GM19238 (cell line): ENCODE measurements at regions not wholly inside any gene's neighbourhood (a gene's known extent, or its start where the extent isn't known, plus 50 kb on each side); places are given as distances from the start of the nearest gene placed in this dataset.
"Not testable (repeated sequence)": the region's sequence is repeated elsewhere in the genome, so short reads cannot be mapped to it uniquely, and the experiment has no call there.

Source experiments
- DNase-seq: peaks from one replicate; pipeline ENCODE4 v3.0.0; 2011; ENCODE audit warnings: low spot score; ENCODE audit not compliant: insufficient read length

DNA sequence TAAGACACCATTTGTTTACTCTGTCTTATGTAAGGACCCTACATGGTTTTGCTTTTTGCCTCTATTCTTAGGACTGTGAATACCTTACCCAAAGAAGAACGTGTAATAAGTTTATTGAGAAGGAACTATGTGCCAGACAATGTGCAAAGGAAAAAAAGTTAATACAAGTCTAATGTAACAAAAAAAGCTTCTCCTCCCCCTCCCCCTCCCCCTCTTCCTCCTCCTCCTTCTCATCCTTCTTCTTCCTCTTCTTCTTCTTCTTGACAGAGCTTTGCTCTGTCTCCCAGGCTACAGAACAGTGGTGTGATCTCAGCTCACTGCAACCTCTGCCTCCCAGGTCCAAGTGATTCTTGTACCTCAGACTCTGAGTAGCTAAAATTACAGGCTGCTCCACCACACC is 50.9 kb upstream of the MITF start:
- no peak for DNase-seq

DNA sequence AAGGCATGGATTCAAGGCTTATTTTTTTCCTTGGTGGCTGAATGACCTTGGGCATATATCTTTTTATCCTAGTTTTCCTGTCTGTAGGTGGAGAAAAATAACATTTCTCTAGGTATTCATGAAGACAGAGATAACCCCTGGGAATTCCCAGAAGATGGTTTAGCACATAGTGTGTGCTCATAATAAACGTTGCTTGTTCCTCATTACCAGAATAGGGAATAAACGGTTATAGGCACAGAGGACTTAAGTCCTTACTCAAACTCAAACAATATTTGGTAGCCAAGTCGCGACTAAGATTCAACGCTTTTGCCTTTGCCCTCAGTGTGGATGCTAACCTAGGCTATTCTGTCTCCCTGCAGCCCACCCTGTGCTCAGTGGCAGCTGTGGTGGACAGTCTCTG is 51.6 kb upstream of the MITF start:
- DNase-seq: no peak

DNA sequence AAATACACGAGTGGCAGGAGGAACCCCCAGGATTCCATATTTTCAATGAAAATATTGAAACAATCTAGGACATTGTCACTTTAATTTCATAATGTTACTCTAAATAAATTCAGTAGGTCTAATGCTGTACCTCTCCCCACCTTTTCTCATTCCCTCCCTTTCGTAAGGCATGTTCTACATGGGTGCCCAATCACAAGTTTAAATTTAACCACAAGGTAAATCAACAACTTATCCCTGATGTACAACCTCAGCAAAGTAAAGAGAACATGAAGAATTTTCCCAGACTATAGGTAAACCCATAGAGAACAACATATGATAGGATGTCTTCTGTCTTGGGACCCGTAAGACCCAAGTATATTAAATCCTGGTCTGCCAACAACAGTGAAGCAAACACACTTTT is 53.2 kb upstream of the MITF start:
- DNase-seq: no peak

DNA sequence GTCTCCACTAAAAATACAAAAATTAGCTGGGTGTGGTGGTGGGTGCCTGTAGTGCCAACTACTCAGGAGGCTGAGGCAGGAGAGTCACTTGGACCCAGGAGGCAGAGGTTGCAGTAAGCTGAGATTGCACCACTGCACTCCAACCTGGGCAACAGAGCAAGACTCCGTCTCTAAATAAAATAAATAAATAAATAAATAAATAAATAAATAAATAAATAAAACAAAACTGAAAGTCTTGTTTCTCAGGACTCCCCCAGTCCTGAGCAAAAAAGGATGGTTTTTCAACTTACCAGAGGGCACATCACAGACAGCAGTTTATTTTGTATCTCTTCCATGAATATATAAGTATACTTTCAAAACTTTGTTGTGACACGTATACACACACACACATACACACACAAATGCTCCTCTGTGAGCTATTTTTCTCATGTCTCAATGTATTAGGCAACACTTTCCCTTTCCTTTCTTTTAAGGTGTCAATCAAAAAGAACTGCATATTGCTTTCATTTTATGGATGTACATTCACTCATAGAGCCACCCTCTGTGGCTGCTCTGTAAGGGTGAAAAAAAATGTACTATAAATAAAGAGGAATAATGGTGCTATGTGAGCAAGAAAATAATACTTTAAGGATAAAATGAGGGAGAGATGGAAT is 54.8 kb upstream of the MITF start:
- no peak for DNase-seq

DNA sequence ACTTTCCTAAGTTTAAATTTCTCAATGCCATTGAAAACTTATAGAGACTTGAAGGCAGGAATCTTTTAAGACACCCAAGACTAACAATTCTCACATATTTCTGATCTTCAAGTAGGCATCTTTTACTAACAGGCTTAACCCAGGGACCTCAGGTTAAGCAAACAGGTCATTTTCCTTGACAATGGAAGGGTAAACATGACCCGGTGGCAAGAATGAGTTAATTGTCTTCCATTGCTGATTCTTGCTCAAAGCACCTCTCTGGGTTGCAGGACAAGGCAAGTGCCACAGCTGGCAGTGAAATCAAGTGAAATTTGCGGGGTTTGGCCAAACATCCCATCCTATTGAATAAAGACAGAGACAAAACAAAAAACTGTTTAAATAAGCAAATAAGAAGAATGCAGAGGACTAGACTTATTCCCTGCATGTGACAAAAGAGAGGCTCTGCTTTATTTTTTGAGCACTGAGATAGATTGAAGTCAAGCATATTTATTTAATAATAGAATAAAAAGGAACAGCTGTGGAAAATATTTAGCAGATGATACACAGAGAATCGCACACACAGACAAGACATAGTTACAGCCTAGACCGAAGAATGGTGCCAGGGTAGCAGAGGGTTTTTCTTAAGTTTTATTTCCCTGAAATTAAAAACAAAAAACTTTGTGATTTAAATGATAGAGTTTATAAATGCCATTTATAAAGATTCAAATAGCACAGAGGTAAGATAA is 56.0 kb upstream of the MITF start:
- DNase-seq: no peak

DNA sequence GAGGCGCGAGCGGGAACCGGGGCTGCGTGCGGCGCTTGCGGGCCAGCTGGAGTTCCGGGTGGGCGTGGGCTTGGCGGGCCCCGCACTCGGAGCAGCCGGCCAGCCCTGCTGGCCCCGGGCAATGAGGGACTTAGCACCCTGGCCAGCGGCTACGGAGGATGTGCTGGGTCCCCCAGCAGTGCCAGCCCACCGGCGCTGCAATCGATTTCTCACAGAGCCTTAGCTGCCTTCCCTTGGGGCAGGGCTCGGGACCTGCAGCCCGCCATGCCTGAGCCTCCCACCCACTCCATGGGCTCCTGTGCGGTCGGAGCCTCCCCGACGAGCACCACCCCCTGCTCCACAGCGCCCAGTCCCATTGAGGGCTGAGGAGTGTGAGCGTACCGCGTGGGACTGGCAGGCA is 61.8 kb upstream of the MITF start:
- DNase-seq: not testable (repeated sequence)

DNA sequence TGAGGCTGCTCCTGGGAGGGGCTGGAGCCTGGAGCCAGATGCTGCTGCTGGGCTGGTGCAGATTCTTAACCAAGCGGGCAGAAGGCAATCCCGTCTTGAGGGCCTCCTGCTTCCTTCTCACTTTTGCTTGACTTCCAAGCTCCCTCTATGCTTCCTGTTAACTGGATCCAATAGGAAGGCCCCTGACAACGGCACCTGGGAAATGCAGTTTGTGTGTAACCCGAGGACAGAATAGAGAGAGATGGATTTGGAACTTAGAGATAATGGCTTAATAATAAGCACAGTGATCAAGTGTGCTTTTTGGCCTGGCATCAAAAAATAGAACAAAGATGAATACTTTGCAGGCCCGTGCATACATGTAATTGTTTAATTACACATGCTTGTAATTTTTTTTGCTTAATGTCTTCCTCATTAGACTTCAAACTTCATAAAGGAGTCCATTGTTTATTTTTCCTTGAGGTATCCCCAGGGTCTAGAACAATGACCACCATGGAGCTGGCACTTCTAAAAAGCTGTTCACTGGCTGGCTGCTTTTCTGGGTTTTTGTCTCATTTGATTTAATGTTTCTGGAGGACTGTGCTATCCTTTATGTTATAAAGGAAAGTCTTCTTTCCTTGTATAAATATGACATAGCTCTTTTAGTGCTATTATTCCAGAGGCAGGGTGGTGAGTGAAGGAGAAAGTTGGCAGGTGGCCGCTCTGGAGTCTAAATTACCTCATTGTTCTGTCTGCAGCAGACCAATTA is 63.3 kb upstream of the MITF start:
- DNase-seq: no peak

DNA sequence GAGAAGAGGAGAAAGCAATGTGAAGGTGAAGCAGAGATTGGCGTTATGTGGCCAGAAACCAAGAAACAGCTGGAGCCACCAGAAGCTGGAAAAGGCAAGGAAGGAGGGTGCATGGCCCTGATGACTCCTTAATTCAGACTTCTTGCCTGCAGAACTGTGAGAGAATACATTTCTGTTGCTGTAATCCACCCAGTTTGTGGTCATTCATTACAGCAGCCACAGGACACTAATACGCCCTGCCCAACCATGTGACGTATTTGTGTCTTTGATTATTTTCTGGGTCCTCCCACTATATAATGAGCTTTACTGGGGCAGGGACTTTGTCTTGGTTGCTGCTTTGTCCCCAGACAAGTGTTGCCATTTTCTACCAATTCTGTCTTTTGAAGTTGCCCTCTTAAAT is 64.5 kb upstream of the MITF start:
- DNase-seq: no peak

DNA sequence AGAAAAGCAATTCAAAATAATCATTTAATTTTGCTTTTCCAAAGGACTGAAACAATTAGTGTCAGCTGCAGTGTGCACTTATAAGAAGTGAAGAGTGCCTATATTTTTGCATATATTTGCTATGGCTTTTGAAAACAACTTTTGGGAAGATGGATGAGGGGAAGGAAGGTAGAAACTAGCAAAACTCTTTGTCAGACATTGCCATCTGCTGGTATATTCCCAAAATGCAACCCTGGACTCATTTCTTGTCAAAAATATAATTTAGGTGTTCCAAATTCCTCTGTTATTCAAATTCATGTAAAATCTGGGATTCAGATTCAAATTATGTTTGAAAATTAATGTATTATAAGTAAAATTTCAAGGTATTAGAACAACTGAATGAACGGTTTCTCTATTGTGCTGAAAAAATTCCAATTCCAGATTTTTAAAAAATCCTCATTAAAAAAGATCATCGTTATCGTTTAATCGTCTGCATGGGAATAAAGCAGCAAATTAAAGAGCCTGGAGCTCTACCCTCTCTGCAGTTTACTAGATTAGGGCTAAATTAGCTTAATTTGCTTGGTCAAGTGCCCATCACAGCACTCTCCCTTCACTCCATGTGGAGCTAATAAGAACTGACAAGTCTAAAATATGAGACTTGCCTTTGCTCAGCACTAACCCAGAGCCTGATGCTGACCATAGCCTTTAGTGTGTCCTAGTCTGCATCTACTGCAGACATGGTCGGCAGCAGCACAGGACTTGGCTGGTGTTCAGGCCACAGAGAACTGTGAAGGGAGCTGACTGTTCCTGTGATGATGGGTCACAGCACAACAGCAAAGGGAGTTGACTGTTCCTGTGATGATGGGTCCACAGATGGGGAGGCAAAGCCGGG is 67.9 kb upstream of the MITF start:
- DNase-seq: peak; percentile 15

DNA sequence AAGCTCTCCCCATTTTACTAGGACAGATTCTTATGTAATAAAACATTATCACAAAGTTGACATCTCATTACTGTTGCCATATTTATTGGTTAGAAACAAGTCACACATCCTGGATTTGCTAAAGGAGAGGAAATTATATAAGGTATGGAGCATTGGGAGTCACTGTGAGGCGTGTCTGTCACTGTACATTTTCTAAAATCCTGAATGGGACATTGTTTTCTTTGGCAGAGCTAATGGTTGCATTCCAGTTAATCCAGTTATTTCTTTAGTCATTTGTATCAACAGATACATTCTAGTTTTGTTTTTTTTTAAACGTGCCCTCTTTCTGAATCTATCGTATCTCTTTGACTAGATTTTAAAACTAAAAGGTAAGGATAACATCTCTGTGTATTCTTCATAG is 70.2 kb upstream of the MITF start:
- no peak for DNase-seq

DNA sequence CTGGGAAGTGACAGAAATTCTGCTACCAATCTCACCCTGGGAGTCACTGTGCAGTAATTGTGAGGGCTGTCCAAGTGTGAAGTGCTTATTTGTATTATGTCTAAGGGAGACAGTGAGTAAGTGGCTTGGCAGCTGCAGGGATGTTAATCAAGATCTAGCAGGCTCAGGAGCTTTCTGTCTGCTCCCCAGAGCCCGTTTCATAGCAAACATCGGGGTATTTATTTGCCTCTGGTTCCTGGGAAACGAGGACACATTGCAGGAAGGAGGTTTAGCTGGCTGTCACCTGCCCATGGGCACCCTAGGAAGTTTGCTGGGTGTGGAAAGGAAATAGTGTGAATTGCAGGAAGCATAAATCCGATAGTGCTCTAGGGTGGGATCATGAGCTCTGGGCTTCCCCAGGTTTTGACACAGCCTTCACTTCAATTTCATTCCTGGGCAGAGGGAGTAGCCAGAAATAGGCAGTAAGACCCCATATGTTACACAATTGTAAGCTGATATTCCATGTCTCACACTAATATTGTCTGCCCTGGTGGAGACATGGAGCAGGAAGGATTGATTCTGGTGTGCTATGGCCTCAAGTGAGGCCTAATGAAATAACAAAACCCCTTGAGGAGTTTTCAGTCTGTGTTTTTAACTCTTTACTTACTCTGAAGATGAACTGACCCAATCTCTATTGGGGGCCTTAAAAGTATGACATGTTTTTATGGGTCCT is 74.1 kb upstream of the MITF start:
- DNase-seq: no peak

DNA sequence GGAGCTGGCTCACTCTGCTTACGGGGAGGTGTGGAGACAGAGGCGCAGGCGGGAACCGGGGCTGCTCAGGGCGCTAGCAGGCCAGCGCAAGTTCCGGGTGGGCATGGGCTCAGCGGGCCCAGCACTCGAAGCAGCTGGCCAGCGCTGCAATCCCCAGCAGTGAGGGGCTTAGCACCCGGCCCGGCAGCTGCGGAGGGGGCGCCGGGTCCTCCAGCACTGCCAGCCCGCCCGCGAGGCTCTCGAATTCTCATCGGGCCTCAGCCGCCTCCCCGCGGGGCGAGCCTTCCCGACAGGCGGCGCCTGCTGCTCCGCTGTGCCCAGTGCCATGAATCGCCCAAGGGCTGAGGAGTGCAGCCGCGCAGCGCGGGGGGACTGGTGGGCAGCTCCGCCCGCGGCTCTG is 78.6 kb upstream of the MITF start:
- no peak for DNase-seq

DNA sequence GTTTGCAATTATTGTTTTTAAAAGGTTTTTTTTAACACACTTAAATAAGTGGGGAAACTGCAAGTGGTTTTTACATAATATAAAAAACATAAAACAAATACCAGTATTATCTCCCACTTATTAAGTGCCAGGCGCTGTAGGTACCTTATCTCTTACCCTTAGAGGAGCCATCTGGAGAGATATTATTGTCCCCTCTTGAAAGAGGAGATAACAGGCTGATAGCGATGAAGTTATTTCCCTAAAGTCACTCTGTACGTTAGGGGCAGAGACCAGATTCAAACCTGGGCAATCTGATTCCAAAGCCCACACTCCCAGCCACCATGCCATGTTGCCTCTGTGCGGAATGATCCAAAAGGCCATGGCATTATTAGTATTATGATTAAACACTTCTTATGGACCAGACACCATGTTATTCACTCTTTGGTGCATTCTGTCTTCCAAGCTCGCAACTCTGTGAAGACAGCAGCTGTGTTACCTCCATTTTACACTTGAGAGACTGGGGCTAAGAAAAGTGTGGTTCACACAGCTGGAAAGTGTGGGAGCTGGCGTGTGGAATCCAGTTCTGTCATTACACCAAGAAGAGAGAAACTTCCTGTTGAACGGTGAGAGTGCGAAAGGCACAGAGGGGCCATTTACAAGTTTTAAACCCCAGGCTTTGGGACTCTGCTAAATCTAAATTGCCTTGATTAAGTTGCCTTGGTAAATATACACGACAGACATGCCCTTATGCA is 79.9 kb upstream of the MITF start:
- DNase-seq: no peak

DNA sequence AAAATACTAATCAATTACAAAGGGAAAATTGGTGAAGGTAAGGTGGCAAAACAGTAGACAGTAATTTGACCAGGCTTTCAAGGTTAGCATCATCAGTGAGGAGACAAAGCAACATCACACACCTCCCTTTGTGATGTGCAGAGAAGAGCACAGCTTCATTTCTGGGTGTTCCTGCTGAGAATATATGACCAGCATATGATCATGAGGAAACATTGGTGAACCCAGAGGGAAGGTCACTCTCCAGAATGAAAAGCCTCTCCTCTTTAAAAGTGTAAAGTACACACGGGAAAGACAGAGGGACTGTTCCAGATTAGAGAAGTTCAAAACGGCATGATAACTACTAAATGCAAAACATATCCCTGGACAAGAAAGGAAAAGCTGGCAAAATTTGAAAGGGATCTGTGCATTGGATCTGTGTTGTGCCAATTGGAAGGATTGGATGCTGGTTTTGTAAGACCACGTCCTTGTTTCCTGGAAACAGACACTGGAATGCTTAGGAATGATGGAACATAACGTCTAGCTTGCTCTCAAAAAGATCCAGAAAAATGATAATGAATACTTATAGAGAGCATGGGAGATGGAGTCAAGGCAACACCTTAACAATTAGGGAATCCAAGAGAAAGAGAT is 80.6 kb upstream of the MITF start:
- DNase-seq: no peak

DNA sequence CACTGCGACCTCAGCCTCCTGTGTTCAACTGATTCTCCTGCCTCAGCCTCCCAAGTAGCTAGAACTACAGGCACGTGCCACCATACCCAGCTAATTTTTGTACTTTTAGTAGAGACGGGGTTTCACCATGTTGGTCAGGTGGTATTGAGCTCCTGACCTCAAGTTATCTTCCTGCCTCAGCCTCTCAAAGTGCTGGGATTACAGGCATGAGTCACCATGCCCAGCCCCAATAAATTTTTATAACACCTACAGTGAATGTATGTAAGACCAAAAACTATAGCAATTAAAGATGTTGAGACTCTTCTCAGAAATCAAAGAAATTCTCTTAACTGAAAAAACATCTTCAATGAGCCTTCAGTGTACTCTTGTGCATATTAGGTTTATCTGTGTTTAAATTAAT is 82.2 kb upstream of the MITF start:
- not testable (repeated sequence) for DNase-seq

DNA sequence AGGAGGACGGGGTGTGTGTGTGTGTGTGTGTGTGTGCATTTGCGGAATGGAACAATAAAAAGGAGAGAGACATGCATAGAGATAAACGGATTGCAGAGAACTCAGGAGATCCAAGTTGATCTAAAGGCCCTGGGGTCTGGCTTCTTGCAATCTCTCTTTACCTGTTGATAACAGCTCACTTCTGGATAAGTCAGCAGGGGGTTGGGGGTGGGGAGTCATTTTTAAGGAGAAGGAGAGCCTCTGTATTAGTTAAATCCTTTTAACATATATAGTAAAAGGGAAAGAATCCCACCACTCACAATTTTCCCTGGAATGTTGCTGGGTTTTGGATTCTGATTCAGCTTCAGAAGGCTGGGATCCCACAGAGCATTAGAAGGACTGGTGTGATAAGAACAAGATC is 87.5 kb upstream of the MITF start:
- DNase-seq: no peak

DNA sequence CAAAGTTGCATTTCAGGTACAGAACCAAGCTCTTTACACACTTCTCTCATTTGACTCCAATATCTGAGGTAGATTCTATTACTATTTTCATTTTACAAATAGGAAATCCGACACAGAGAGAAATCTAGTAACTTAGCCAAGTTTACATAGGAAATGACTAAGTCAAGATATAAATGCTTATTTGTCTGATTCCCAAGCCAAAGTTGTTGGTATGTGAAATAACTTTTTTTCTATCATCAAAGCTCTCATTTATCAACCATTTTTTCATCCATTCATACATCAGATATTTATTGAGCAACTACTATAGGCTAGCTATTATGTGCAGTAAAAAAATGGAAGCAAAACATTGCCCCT is 89.2 kb upstream of the MITF start:
- no peak for DNase-seq

DNA sequence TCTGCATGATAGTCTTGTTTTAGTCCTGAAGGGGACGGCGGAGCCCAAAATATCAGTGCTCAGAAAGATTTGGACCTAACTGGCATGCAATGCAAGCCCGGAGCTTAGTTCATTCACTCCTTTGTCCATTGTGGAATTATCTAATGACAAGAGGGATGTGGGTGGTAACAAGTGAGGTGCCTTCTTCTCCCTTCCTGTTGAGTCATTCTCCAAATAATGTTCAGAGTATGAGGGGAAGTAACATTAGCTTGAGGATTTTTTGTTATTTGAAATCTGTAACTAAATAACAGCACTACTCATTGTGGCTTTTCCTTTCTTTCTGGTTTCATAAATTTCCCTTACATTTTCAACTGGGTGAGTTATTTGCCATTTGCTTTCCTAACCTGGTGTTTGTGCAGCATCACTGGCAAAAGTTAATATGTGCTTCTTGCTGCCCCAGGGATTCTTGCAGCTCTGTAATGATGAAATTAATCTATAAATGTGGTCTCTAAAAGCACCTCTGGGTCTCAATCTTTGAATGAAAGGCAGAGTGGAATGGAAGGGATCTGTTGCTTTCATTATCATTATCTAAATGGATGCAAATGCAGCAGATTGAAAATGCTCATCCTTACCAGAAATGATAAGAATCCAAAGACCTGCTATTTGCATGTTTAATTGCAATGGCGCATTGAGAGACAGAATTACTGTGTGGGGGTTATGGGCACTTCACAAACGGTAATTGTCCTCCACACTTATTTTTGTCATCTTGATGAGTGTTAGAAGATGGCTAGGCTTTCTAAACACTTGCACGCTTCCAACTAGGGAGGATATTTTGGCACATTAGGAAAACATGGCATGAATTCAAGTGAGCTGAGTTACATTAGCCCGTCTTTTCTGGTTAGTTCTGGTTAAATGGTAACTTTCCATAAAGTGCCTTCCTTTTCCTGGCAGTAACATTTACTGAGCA is 89.9 kb upstream of the MITF start:
- DNase-seq: no peak

DNA sequence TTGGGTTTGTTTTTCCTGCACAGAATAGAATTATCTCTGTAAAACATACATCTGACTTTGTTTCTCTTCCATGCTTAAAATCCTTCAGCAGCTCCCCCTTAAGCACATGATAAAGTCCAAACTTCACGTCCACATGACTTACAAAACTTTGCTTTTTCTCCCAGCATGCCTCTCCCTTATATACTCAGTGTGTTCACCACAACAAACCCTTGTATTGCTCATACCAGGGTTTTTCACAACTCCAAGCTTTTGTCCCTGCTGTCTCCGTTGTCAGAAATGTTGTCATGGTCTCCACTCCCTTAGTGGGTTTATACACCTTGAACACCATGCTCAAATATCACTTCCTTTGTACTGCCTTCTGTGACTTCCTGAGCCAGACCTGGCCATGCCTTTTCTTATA is 91.1 kb upstream of the MITF start:
- DNase-seq: no peak
